GM18517 (cell line): ENCODE measurements at regions not wholly inside any gene's neighbourhood (a gene's known extent, or its start where the extent isn't known, plus 50 kb on each side); places are given as distances from the start of the nearest gene placed in this dataset.
"Not testable (repeated sequence)": the region's sequence is repeated elsewhere in the genome, so short reads cannot be mapped to it uniquely, and the experiment has no call there.

Experiments
- ATAC-seq: cut with Tn5 transposase; IDR thresholded peaks from one replicate; pipeline ENCODE4 v1.9.1; 2021; ENCODE audit warnings: mild to moderate bottlenecking, moderate library complexity; ENCODE audit not compliant: unreplicated experiment

DNA sequence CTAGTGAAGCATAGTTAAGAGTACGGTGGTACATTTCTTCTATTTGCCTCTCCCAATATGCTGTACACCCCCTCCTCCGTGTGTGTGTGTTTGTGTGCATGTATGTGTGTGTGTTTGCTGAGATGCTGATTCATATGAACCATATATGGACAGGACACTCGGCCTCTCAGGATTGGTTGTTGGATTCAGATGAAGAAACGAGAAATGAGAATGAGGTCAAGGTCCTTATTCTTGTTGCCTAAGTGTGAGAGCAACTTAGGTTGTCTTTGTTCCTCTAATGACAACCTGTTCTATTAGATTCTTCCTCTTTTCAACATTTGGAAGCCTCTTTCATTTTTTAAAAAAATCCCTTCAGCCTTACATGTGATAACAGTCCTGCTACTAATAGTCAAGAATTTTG lies 1387.6 kb downstream of the STIM2 start:
- no peak for ATAC-seq

DNA sequence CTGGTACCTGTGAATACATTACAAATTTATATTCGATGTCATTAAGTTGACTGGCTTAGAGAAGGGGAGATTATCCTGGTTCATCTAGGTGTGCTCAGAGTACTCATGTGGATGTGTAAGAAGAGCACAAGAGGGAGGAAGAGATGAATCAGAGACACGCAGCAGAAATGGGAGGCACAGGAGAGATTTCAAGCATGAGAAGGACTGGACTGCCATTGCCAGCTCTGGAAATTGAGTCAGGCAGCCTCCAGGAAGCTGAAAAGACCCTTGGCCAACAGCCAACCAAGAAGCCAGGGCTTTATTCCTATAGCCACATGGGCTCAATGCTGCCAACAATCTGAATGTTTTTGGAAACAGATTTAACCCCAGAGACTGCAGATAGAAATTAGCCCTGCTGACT lies 1390.0 kb downstream of the STIM2 start:
- no peak for ATAC-seq

DNA sequence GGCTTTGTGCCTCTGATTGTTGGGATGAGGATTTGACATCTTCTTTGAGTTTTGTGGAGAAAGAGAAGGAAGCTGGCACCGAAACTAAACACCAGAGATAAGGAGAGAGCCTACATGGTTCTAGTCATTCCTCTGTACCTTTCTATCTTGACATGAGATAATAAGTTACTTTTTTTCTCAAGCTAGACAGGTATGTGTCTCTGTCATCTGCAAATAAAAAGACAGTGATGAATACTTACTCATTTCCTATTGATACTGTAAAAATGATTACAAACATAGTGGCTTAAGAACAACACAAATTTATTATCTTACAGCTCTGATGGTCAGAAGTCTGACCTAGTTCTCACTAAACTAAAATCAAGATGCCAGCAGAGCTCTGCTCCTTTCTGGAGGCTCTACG lies 1391.2 kb downstream of the STIM2 start:
- ATAC-seq, result no peak

DNA sequence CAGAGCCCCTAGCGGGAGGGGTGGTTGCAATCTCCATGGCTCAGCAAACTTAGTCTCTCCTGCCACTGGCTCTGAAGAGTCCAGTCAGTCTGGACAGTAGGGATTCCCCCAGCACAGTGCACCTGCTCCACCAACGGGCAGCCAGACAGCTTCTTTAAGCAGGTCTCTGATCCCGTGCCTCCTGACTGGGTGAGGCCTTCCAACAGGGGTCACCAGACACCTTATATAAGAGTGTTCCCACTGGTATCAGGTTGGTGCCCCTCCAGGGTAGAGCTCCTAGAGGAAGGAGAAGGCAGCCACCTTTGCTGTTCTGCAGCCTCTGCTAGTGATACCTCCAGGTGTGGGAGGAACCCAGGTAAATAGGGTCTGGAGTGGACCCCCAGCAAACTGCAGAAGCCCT lies 1393.4 kb downstream of the STIM2 start:
- no peak for ATAC-seq

DNA sequence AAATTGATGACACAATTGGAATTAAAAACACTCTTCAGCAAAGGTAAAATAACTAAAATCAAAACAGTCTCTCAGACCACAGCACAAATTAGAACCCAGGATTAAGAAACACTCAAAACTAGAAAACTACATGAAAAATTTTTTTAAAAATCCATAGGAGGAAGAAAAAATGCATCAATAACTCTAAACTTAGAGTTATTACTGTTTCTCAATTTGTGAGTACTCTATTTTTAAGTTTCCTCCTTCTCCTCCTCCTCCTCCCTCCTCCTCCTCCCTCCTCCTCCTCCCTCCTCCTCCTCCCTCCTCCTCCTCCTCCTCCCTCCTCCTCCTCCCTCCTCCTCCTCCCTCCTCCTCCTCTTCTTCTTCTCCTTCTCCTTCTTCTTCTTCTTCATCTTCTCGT lies 1395.7 kb downstream of the STIM2 start:
- ATAC-seq, result no peak

DNA sequence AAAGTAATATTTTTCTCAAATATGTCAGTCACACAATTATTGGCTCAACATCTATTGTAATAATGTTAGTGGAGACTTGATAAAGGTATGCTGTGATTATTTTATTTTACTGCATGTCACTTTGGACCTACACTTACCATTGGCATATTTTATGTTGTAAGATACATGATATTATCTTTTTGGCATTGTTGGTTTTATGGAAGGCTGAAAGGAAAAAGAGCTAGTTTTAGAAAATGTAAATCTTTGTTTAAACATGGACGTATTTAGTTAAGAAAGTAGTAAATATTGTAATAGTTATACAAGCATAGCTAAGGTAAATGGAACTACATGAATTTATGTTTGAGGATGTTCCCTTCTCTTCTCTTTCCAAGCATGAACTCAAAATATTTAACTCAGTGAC lies 1399.3 kb downstream of the STIM2 start:
- no peak for ATAC-seq

DNA sequence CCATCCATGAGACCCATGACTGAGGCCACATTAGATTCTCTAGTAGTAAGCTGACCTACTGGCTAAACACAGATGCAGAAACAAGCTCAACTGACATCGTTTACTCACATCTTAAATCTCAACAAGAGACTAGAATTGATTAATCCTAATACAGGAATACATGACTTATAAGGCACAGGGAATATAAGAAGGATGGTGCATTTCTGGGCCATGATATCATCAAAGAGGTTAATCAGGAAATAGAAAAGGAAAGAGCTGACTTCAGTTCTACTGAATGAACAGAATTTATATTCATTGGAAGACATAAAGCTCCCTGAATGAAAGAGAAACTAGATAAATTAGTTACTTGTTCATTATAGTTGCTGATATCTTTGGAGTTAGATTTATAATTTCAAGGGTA lies 1406.5 kb downstream of the STIM2 start:
- ATAC-seq, result no peak

DNA sequence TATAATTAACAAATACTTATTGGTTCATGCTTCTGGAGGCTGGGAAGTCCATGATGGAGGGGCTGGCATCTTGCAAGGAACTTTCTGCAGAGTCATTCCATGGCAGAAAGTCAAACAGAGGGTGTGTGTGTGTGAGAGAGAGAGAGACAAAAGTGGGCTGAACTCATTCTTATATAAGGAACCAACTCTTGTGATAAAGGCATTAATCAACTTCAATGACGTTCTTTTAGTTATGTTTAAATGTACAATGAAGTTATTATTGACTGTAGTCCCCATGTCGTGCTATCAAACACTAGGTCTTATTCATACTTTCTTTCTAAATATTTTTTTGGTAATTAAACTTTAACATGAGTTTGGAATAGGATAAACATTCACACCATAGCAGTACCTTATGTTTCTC lies 1408.8 kb downstream of the STIM2 start:
- no peak for ATAC-seq

DNA sequence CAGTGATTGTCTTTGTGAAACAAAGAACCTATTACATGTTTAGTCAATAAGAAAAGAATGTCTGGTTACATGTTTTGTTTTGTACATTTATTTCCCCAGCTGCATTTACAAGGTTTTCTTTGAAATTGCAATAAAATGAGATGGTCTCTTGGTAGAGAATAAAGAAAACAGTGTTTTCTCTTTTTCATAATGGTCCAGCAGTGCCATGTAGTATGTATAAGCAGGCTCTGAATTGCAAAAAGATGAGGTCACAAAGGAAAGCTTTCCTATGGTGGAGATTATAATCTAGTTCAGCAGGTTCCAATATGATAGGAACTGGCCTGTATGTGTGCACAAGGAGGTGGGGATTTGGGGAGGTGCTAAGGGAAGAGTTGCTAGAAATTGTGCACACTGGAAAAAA lies 1417.3 kb downstream of the STIM2 start:
- no peak for ATAC-seq

DNA sequence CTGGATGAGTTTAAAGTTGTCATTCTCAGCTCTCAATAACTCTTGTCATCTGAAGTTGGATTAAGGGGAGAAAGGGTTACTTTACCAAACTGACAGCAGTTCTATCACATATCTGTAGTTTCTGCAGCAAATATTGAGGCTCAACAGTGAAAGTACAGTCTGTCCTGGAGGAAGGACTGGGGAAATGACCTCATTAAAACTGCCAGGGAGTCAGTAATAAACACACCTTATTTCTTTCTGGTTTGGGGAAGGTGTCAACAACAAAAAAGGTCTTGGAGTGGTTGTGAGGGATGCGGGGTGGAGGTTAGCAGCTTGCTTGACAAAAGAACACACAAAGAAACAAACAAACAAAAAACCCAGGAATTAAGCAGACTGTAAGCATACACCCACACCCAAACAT lies 1418.0 kb downstream of the STIM2 start:
- ATAC-seq, result no peak

DNA sequence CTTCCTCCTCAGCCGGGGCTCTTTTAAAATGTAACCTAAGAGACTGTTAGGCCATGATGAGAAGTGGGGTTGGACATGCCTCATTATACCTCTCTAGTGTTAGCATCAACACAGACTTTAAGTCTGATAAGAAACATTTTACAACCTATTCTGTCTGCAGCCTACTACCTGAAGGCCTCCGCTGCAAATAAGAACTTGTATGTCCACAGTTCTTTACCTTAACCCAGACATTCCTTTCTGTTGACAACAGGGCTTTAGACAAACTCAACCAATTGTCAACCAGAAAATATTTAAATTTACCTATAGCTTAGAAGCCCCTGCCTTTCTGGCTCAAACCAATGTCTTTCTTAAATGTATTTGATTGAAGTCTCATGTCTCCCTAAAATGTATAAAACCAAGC lies 1418.6 kb downstream of the STIM2 start:
- no peak for ATAC-seq

DNA sequence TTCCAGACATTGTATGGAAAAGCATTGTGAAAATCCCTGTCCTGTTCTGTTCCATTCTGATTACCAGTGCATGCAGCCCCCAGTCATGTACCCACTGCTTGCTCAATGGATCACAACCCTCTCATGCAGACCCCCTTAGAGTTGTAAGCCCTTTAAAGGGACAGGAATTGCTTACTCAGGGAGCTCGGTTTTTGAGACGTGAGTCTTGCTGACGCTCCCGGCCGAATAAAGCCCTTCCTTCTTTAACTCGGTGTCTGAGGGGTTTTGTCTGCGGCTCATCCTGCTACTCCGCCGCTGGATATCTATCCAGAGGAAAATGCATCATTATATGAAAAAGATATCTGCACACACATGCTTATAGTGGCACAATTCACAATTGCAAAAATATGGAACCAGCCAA lies 1425.6 kb downstream of the STIM2 start:
- ATAC-seq, result not testable (repeated sequence)

DNA sequence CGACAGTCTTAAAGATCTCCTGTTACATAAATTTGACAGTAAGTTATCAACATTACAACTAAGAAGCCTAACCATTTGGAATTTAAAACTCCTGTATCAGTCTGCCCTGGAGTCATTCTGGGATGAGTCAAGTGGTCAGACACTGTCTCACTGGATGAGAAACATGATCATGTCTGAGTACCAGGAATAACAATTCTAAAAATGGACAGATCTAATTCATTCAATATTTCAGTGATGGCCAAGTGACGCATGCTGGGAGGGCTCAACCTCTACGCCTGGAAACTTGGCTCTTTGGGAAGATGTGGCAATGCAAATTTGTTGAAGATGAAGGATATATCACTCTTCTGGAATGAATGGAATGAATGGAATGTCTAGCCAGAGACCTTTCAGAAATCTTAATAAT lies 1427.2 kb downstream of the STIM2 start:
- no peak for ATAC-seq

DNA sequence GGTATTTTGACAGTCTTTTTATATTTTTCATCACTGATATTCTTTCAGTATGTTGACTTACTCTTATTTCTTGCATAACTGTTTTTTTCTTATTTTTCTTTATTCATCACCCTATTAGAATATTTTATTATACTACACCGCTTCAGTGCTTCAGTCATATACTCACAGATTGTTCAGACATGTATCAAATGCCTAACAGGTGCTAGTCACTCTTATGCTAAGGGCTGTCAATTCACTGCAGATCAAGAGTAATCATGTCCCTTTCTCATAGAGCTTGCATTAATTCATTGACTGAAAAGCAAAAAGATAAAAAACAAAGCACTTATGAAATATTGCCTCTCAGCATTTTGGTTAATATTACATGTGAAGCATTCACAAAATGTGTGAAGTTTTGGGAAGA lies 1435.6 kb downstream of the STIM2 start:
- no peak for ATAC-seq

DNA sequence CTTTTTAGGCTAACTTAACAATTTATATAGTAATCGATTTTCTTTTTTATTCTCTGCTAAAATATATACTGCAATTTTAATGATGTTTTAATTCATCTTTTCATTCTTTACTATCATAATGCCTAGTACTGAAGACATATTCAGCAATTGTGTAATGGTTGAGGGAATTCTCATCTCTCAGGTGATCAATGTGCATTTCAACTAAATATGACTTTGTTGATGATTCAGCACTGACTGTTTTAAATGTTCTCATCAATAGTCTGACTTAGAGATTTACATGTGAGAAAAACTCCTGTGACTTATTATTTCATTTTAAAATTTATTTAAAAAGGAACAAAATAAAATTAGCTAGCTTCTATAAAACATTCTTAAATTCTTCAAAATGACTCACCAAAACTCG lies 1450.3 kb downstream of the STIM2 start:
- no peak for ATAC-seq

DNA sequence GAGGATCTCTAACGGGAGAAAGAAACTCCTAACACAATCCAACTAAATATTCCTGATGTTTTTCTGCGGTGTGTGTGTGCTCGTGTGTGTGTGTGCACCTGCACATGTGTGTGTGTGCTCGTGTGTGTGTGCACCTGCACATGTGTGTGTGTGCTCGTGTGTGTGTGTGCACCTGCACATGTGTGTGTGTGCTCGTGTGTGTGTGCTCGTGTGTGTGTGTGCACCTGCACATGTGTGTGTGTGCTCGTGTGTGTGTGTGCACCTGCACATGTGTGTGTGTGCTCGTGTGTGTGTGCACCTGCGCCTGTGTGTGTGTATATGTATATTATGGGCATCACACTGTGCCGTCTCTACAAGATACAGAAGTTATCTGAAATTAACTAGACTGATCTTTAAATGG lies 1451.9 kb downstream of the STIM2 start:
- not testable (repeated sequence) for ATAC-seq

DNA sequence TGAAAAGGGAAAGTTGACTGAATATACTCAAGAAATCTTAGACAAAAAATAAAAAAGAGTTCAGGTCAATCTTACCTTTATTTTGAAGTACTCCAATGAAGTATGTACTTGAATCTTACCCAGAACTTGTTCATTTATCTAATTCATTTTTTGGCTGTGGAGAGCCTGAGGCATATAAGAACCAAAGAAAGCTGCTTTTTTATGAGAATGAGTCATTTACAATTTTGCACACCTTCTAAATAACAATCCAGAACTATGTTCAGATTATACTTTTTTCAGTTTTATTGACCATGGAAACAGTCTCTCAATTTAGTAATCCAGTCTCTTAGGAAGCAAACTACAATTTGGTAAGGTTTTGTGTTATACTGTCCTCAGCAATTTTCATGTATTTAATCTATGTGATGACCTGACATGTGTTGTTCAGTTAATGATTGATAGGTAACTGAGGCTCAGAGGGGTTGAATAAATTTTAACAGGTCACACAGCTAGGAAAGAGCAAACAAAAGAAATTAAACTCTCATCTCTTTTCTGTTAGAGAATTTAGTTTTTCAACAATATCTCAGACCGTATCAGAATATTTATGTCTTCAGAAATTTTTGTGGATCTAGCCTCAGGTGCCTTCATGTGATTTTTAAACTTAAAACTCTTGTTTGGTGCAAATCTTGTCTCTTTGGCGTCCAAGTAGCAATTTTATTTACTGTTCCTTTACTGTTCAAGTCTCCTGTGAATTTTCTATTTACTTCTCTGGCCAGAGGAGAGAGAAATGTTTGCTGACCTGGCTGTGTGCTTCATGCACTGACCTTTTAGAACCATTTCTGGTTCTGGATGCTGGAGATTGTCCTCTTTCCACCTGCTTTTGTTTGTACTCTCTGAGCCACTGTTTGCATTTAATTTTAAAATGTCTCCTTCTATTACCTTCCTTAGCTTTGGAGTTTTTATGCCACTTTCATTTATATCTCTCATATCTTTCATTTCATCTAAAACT lies 1453.4 kb downstream of the STIM2 start:
- no peak for ATAC-seq

DNA sequence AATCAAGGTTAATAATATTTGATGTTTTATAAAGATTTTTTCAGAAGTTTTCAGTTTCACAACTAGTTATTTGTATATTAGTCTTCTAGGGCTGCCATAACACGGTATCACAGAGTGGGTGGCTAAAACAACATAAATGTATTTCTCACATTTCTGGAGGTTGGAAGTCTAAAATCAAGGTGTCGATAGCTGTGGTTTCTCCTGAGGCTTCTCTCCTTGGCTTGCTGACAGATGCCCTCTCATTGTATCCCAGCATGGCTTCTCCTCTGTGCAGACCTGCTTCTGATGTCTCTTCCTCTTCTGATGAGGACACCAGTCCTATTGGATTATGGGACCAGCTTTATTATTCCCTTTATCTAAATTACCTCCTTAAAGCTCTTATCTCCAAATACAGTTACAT lies 1456.6 kb downstream of the STIM2 start:
- ATAC-seq, result no peak

DNA sequence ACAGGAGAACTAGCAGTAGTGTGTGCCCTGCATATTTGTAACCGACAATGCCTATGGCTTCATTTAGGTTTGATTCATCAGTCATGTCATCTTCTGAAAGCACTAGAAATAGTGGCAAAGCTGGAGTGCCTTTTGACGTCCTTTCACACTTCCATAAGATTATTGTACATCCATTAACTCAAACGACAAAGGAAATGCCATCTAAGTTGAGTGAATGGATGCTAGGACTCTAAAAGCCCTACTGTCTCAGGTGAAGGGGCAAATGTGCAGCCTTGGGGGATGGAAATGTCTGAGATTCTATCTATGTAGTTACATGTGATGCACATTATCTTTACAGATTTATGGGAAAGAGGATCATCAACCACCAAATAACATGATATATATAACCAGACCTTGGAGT lies 1473.6 kb downstream of the STIM2 start:
- no peak for ATAC-seq

DNA sequence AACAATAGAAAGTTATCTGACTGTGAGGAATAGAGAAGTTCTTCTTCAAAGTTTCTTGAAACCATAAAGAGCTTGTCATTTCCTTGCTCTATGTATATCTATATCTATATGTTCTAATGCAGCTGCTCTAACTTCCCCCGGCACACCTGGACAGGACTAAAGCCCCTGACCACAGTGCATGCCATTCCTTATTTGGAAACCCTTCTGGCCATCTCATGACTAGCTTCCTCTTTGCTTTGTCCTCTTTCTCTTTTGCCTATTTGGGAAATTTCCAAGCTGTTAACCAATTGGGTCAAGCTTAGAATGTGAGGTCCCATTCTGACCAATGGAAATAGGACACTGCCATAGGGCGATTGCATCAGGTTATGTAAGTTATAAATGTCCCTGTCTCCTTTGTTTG lies 1481.1 kb downstream of the STIM2 start:
- no peak for ATAC-seq

DNA sequence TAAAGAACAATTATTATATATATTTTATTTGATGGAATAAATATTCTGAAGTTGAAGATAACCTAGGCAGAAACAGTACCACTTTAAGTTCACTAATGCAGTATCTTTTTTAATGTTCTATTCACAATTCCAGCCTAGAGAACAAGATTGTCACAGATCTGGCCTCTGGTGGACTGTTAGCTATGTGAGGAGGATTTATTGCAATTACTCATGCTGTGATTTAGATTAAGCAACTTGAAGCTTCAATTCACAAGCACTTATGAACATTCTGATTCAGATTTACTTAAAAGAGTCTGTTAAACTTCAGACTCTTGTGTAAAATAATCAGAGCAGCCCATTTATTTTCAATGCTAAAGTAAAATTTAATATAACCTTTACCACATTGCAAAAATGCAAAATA lies 1489.8 kb downstream of the STIM2 start:
- no peak for ATAC-seq

DNA sequence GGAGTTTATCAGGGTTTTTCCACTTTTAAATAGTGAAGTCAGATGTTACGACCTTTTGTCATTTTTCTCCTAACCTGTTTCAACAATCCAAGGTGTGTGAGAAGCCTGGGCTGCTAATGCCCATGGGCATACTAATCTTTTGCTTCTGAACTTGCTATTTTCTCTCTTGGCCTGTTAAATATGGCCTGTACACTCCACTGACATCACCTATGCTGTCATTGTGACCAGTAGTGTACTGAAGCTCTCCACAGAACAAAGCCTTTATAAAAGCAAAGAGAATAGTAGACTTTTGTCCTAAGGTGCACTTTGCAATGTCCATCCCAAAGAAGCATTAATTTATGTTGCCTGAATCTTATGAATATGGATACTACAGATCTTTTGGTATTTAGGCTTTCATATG lies 1490.5 kb downstream of the STIM2 start:
- no peak for ATAC-seq

DNA sequence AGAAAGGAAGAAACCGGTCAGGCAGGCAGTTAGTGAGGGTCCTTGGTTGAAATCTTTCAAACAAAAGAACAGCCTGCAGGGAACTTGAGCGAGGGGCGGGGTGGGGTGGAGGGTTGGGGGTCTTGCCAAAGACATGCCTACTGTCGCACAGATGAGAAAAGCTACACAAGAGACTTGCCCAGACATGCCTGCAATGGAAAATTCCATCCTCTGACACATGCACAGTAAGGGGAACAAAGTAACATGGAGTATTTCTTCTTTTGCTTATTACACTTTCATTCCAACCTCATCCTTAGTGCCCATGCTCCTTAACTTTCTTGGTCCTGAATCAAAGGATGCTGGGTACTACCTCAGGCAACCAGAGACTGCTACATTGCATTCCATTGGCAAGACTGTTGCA lies 1491.2 kb downstream of the STIM2 start:
- no peak for ATAC-seq
